GM19351 (cell line): ENCODE measurements at regions not wholly inside any gene's neighbourhood (a gene's known extent, or its start where the extent isn't known, plus 50 kb on each side); places are given as distances from the start of the nearest gene placed in this dataset.

ENCODE experiments used
- ATAC-seq: cut with Tn5 transposase; IDR thresholded peaks from one replicate; pipeline ENCODE4 v1.9.1; 2021; ENCODE audit warnings: mild to moderate bottlenecking, moderate library complexity; ENCODE audit not compliant: unreplicated experiment

DNA sequence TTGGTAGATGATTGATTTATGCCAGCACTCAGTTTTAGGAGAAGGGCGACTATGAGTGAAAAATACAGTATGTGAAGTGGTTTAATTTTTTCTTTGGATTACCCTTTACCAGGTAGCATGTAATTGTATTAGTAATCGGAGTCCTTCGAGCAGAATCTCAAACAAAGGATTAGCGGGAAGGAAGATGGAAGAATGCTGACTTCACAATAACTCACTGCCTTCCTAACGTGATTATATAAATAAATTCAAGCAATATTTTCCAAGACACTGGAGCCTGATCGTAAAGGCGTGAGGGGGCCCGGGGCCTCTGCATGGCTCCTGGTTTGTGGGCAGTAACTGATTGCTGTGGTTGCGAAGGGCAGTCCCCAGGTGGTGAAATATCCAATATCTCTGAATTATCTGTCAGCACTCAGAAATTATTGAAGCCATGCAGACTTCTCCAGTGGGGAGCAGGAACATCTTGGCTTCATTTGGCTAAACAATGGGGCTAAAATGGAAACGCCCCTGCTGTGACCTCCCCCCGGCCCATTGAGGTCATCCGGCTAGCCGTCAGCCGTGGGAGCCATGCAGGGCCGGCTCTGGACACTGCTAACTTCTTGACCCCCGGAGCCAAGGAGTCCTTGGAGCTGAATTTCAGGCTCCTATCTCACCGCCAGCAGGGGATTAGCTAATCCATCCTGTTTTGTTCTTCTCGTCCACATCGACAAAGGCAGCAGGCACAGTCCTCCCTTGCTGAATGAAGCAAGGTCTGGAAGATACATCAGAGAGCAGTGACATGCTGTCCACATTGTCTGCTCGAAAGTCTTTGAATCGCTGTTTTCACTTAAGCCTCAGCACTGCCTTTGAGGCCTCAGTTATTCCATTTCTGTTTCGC is 295.9 kb upstream of the N4BP1 start:
- no peak for ATAC-seq

DNA sequence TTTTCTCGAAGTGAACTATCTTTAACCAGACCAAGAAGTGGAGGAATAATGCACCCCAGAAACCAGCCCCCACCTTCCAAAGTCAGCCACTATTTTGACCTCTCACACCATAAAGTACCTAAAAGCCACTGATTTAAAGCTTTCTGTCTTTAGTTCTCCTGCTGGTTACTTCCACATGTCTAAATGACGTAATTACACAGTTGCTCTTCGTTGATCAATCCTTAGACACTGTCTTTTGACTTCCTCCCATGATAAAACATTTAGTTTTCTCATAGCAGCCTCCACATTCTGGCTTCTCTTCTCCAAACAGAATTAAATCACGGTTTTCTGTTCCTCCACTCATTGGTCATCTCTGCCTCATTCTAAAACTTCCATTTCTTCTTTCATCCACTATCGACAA is 294.4 kb upstream of the N4BP1 start:
- ATAC-seq = no peak

DNA sequence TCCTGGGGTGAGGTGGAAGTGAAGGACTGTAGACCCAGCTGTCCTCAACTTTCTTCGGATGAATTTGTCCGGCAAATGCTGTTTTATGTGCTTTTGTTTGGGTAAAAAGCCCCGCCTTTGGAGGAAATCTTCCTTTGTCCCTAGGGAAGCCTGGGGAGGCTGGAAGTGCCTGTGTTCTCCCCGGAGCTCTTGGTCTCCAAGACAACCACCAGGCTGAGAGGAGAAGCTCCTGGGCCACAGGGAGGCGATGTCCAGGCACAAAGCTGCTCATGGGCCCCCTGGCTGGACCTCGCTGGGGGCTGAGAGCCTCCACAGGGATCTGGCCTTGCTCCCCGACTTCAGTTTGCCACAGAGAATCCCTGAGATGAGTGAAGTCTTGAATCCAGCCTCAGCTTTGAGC is 293.1 kb upstream of the N4BP1 start:
- ATAC-seq = no peak

DNA sequence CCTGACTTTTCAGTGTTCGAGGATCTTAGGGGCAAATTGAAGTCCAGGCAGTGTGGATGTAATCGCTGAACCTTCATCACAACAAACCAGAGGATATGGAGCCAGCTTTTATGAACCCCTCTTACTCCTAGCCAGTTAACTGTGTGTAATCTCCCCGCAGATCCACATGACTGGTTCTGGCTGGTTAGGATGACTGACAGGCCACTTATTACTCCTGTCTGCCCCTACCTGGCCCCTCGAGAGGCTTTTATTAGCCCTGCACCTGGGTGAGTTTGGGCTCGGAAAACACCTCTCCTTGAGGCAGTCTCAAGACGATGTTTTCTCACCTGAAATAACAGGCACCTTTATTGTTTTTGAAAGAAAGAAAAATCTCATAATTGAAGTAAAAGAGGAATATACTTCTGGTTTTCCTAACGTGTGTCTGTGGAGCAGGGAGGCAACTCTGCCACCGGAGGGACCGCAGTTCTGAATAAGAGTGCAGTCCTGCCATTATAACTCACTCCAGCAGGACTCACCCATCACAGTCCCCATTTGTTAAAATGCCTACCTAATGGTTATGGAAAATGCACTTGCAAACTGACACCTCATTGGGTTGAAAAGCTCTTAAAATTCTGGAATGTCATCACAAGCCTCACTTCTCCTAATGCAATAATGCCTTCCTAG is 291.9 kb upstream of the N4BP1 start:
- ATAC-seq = peak; percentile 47

DNA sequence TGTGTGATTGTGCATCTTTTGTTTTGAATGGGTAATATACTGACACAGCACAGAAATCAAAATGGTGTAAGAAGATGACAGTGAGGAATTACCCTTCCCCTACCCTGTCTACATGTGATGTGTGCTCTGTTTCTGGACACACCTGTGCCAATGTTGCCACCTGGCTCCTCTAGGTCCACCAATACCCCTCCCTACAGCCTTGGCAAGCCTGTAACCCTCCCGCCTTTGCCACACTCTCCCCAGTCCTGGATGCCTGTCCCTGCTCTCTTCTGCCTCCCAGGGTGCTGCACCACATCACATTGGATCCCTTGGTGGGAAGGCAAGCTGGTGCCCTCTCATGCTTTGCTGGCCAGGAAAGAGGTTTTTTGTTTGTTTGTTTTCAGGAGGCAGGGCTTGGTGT is 289.5 kb upstream of the N4BP1 start:
- ATAC-seq = no peak

DNA sequence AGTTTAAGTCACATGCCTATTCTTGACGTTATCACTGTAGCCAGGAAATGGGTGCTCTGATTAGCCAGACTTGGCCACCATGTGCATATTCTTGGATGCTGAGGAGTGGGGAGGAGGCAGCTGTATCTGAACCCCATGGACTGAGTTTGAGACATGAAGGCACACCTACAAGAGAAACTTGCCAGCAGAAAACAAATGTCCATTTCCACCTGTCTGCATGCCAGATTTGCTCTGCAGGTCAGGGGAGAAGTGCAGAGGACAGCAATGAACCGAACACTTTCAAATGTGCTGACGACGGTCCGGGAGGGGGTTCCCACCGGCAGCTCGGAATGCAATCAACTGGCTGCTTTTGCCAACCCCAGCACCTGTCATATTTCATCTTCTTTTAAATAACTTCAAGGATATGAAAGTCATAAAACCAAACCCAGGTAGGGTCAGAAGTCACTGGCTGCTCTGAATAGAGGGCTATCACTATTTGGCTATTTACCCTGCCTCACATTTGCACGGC is 287.8 kb upstream of the N4BP1 start:
- no peak for ATAC-seq

DNA sequence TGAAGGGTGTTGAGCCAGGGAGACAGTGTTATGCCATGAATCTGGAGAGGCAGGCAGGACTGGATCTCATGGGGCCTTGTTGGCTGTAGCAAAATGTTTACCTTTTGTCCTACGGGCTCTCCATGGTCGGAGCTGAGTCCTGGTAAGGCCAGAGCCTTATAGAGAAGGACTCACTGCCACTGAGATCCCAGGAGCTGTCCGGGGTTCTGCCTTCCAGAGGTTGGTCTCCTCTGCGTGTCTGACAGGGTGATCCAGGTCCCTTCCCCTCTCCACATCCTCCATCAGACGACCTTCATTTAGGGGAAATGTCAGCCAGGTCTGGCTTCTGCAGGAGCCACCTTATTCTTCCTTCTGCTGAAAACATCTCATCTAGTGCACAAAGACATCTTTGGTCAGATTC is 285.2 kb upstream of the N4BP1 start:
- ATAC-seq = no peak

DNA sequence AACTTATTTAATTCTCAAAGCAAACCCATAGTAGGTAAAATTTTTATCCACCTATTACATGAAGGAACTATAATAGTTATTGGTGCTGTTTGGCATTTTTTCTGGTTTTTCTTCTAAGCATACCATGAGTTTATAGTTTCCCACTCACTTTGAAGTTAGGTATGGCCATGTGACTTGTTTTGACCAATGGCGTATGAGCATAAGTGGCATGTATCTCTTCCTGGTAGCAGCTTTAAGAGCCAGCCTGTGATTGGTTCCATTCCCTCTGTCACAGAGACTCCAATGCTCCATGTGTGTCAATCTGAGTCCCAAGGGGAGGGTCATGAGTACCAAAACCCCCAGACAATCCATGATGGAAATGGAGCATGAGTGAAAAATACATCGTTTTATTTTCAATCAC is 282.9 kb upstream of the N4BP1 start:
- ATAC-seq = no peak

DNA sequence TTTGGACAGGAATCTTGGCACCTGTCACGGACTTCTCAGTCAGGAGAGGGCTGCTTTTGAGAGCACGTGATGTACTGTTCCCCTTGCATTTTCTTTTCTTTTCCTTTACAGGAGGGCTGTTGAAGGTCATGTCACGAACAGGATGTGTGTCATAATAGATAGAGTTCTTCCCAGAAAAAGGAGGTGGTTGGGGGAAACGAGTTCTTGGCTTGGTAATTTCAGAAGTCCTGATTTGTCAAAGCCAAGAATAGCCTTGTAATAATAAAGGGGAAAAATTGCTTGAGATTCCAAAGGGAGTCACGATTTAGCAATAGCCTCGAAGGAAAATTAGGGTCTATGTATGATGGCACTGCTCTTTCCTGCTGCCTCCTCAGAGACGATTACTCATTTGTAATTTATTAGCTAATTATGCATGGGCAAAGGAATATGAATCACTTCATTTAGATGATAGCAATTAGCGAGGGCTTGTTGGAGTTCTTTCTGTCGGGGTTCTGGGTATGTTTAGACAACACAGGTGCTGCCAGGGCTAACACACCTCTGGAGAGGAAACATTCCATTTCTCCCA is 277.7 kb upstream of the N4BP1 start:
- ATAC-seq = no peak

DNA sequence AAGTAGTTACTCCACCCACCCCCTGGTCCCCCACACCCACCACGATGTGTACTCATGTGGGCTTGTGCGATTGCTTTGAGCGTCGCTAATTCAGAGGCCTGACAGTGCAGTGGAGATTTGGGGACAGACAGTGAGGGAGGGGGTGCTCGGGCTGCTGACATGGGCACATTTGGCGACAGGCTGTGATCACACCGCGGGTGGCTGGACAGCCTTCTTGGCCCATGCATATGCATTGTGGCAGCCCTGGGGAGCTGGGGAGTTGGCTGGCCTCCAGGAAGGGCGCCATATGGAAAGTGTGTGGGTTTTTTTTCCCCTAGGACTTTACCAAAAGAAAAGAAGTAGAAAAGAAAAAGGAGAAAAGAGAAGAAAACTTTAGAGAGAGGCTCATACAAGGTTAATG is 275.5 kb upstream of the N4BP1 start:
- ATAC-seq = no peak

DNA sequence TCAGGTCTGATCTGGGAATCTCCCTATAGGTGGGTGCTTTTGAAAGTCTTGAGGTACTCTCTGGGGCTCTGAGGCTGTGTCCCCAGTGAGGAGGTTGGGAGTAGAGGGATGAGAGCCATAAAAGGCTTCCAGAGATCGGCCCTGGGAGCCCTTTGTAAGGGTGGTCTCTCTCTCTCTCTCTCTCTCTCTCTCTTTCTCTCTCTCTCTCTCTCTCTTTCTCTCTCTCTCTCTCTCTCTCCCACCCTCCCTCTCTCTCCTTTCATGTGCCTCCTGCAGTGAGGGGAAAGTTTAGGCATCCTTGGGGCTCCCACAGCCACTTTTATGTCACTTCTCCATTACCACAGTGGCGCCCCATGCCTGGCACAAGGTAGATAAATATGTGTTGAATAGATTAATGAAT is 271.3 kb upstream of the N4BP1 start:
- no peak for ATAC-seq

DNA sequence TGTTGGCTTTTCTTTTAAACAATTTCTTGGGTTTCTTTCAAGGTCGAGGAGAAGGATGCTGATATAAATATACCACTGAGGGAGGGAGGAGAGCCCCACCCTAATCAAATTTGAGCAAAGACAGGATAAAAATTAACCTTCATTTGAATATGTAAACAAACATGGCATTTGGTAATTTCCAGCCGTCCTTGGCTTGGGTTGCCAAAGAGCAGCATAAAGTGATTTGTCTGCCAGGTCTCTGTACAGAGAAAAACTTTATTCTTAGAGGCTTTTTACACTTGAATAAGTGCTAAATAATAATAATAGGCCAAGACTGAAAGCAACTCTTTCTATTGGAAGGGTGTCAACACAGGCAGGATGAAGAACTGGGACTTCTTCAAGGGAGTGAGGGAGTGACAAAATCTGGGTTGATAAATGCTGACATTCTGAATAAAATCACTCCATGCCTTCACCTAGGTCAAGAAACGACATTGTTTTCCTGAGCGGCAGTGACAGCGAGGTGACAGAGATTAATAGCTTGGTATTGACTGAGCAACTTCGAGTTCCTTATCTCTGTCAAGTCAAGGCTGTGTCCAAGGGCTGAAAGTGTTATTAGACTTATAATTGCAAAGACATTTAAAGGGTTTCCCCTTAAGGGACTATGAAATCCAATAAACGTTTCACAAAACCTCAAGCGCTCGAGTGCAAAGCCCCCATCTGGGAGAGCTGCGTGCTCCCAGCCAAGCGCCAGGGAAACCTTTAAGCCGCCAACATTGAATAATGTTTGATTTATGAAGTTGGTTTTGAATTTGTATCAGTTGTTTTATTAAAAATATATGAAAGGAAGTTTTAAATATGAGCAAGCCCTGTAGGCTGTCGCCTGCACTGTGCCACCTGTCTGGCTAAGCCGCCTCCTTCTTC is 269.5 kb upstream of the N4BP1 start:
- no peak for ATAC-seq

DNA sequence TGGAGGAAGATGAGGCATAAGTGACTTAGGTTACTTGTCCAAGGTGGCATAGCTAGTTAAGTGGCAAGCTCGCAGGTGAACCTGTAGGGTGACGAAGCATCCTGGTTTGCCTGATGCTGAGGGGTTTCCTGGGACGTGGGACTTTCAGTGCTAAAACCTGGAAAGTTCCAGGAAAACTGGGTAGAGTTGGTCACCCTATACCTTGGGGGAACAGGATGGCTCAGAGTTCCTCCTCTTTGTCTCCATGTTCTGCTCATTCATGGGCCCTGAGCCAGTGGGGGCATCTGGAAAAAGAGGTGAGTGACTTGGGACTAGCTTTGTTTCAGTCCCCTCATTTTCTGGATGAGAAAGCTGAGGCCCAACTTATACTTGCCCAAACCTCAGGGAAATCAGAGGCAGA is 268.0 kb upstream of the N4BP1 start:
- no peak for ATAC-seq

DNA sequence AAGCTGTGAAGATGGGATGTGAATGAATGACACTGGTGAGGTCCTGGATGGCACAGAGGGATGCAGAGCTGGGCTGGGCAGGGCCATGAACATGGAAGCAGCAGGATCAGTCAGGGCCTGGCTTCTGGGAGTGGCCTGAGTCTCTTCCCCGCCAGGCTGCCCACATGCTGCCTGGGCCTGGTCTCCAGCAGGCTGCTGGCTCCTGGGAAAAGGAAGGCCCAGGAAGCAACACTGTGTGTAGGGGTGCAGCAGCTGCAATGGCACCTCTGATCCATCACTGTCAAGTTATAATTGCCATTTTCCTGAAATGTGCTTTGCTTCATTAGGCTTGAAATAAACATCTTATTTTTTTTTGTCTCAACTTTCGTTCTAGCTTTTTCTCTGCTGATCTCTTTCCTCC is 260.2 kb upstream of the N4BP1 start:
- ATAC-seq = no peak

DNA sequence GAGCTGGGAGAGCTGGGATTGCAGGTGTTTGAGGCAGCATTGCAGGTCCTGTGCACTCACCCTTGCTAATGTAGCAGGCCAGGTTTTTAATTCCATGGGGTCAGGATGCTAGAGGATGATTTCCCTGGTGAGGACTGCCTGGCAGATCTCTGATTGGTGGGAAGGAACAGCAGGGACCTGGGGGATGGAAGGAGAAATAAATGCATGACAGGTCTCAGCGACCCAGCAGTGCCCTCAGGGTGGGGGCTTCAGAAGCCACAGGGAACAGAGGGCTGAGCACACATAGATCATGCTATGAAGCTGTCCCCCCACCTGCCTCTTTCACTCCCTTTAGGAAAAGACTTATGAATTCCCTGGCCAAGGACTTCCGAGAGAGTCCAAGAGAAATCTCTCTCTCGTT is 255.5 kb upstream of the N4BP1 start:
- ATAC-seq = no peak

DNA sequence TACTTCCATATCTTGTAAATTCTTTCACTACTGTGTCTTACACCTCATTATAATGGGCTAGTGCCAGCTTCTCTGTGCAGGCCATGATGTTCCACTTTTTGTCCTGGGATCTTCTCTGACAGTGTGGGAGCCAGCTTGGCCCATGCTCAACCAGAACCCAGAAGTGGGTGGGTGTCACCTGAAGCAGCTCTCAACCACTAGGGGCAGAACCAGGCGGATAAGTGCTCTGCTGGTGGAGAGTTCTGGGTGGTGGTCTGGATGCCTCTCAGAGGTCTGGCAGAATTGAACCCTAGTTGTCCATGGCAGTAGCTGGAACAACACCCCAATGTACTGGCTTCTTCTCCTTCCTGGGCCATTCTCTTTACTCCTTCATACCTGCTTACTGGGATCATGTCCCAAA is 254.1 kb upstream of the N4BP1 start:
- no peak for ATAC-seq

DNA sequence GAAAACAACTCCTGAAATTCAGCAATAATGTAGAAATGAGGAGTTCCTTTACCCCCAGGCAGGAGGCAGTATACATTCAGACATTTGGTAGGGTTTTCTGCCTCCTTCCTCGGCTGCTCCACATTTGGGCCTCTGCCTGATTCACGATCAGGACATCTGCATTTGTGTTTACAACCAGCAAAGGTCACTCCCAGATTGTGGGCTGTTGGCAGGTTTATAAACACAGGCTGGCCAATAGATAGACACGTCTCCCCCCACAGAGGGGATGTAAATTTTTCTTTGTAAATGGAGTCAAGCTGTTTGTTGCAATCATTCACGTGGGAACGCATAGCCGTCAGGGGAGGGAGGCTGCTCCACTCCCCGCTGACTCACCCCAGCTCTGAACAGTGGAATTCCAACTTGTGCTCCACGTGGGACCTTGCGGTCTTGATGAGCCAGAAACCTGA is 252.1 kb upstream of the N4BP1 start:
- no peak for ATAC-seq

DNA sequence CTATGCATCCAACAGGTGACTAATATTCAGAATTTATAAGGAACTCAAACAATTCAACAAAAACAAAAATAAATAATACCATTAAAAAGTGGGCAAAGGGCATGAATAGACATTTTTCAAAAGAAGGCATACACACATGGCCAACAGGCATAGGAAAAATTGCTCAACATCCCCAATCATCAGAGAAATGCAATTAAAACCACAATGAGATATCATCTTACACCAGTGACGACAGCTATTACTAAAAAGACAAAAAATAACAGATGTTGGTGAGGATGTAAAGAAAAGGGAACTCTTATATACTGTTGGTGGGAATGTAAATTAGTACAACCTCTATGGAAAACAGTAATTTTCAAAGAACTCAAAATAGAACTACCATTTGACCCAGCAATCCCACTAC is 250.4 kb upstream of the N4BP1 start:
- ATAC-seq = no peak

DNA sequence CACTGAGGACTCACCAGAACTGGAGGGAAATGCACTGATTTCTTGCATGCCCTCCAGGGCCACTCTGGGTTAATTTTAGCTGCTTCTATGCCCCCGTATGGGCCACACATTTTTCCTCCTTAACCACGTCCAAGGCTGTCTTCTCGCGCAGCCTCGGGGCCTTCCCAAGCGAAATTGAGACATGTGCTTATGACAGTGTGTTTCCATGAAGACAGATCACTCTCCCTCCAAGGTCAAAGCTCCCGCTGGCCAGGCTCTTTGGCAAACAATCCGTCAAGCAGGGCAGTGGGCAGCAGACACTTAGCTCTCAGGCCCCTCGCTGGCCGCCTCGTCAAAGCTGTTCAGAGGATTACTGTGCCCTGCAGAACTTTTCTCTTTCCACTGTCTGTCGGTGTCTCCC is 243.0 kb upstream of the N4BP1 start:
- no peak for ATAC-seq

DNA sequence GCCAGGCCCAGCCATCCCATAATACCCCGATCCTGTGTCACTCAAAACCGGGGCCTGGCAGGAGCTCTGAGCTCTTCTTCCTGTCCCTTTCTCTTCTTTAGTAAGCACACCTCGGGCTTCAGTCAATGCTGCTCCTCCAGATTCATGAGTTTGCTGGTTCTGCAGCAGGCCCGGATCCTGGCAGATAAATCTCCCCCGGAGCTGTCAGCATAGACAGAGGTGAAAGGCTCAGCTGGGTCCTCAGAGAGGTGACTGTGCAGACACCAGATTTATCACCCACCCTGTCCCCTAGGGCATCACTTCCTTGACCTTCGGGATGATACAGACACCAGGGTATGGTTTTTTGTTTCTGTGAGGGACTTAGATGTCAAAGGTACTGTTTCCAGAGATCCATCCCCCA is 242.5 kb upstream of the N4BP1 start:
- ATAC-seq = no peak
